Smooth muscle cell (in vitro differentiated cells): ENCODE measurements at regions not wholly inside any gene's neighbourhood (a gene's known extent, or its start where the extent isn't known, plus 50 kb on each side); places are given as distances from the start of the nearest gene placed in this dataset.

ENCODE experiments used
- DNase-seq: peaks from one replicate; lab custom pipeline; 2025; ENCODE audit not compliant: unreplicated experiment; lab: John Stamatoyannopoulos, UW
- H2AFZ ChIP-seq: fragments of 200-600 bp; sonication (generic); 2 replicates; pipeline ENCODE4 v1.6.0; 2016; ENCODE audit warnings: antibody characterized with exemption, low read depth, mild to moderate bottlenecking
- H3F3A ChIP-seq: fragments of 200-600 bp; sonication (generic); 2 replicates; pipeline ENCODE4 v1.6.0; 2017; ENCODE audit warnings: antibody characterized with exemption, low read depth
- H3K27ac ChIP-seq: fragments of 200-600 bp; sonication (generic); 2 replicates; pipeline ENCODE4 v1.5.1; 2016; ENCODE audit warnings: low read depth, mild to moderate bottlenecking
- H3K27me3 ChIP-seq: fragments of 200-600 bp; sonication (generic); 2 replicates; pipeline ENCODE4 v1.6.1; 2016; ENCODE audit warnings: low read depth, mild to moderate bottlenecking
- H3K36me3 ChIP-seq: fragments of 200-600 bp; sonication (generic); 2 replicates; pipeline ENCODE4 v1.5.1; 2016; ENCODE audit warnings: low read depth
- H3K4me1 ChIP-seq: fragments of 200-600 bp; sonication (generic); 2 replicates; pipeline ENCODE4 v1.5.1; 2016; ENCODE audit warnings: low read depth
- H3K4me2 ChIP-seq: fragments of 200-600 bp; sonication (generic); 2 replicates; pipeline ENCODE4 v1.6.0; 2016; ENCODE audit warnings: mild to moderate bottlenecking
- H3K4me3 ChIP-seq: fragments of 200-600 bp; sonication (generic); 2 replicates; pipeline ENCODE4 v1.5.1; 2016; ENCODE audit warnings: mild to moderate bottlenecking
- H3K79me2 ChIP-seq: fragments of 200-600 bp; sonication (generic); 2 replicates; pipeline ENCODE4 v1.6.0; 2016; ENCODE audit warnings: low read depth, mild to moderate bottlenecking
- H3K9ac ChIP-seq: fragments of 200-600 bp; sonication (generic); 2 replicates; pipeline ENCODE4 v1.6.0; 2016; ENCODE audit warnings: low read depth
- H3K9me3 ChIP-seq: fragments of 200-600 bp; sonication (generic); replicated peaks from 2 replicates; pipeline ENCODE4 v1.5.1; 2016; ENCODE audit warnings: low read depth
- H4K20me1 ChIP-seq: fragments of 200-600 bp; sonication (generic); 2 replicates; pipeline ENCODE4 v1.6.0; 2016; ENCODE audit warnings: low read depth
- CTCF ChIP-seq: fragments of 200-600 bp; sonication (generic); IDR thresholded peaks from 2 replicates; pipeline ENCODE4 v1.5.1; 2017; ENCODE audit warnings: borderline replicate concordance, mild to moderate bottlenecking, antibody characterized with exemption; ENCODE audit not compliant: insufficient read depth, poor library complexity, severe bottlenecking
- WGBS: methylation state at CpG from one replicate; pipeline ENCODE4 v1.1.7; 2016; ENCODE audit warnings: low lambda C conversion rate; 5-methylcytosine and 5-hydroxymethylcytosine counted together

GRCh38 chr4:10278071-10278470 lies 161.5 kb upstream of the WDR1 start:
- no peaks in the 10 kb centered on the region for H3K36me3 ChIP-seq
- no peaks in the 10 kb centered on the region for H3K79me2 ChIP-seq
- WGBS = 95% methylated on average over 5 of the region's 5 CpGs
- H3K4me2 ChIP-seq = no peak overlapping the region
- no peak overlapping the region for H3K4me3 ChIP-seq
- no peak for DNase-seq
- no peaks in the 10 kb centered on the region for H3K27me3 ChIP-seq
- no peaks in the 10 kb centered on the region for H4K20me1 ChIP-seq
- H3K9me3 ChIP-seq = no peaks in the 10 kb centered on the region
- H3K4me1 ChIP-seq = no peaks in the 10 kb centered on the region
- H3F3A ChIP-seq = no peaks in the 10 kb centered on the region
- H2AFZ ChIP-seq = no peak overlapping the region
- no peak overlapping the region for H3K9ac ChIP-seq
- no peak for TF ChIP-seq CTCF
- no peak overlapping the region for H3K27ac ChIP-seq

- H3K4me3 ChIP-seq = no peak overlapping the region
- no peaks in the 10 kb centered on the region for H3K27me3 ChIP-seq
- H3K4me1 ChIP-seq = no peaks in the 10 kb centered on the region
- no peaks in the 10 kb centered on the region for H3K9me3 ChIP-seq
- H3K27ac ChIP-seq = peak overlapping the region; percentile 13
- no peak overlapping the region for H2AFZ ChIP-seq
- no peaks in the 10 kb centered on the region for H3K79me2 ChIP-seq
- no peaks in the 10 kb centered on the region for H3F3A ChIP-seq
- H4K20me1 ChIP-seq = no peaks in the 10 kb centered on the region
- no peak overlapping the region for H3K9ac ChIP-seq
- no peak for TF ChIP-seq CTCF
- no peak overlapping the region for H3K4me2 ChIP-seq
- no peaks in the 10 kb centered on the region for H3K36me3 ChIP-seq
- 50% methylated on average over 4 of the region's 4 CpGs for WGBS
- DNase-seq = no peak
Measured at GRCh38 chr4:10276152-10276551, 159.6 kb upstream of the WDR1 start.

GRCh38 chr4:10275696-10276095 lies 159.1 kb upstream of the WDR1 start:
- Histone ChIP-seq H3K4me1 (no peaks in the 10 kb centered on the region), H3F3A (no peaks in the 10 kb centered on the region), H3K4me2 (no peak overlapping the region), H3K9me3 (no peaks in the 10 kb centered on the region), H3K4me3 (no peak overlapping the region), H4K20me1 (no peaks in the 10 kb centered on the region), H2AFZ (no peak overlapping the region), H3K79me2 (no peaks in the 10 kb centered on the region), H3K27ac (peak overlapping the region; percentile 13), H3K9ac (no peak overlapping the region), H3K36me3 (no peaks in the 10 kb centered on the region), H3K27me3 (no peaks in the 10 kb centered on the region)
- whole genome bisulfite sequencing = 92% methylated on average over 4 of the region's 4 CpGs
- DNase-seq = no peak
- no peak for TF ChIP-seq CTCF

- Histone ChIP-seq H4K20me1 (no peaks in the 10 kb centered on the region), H3K4me1 (no peaks in the 10 kb centered on the region), H3K79me2 (no peaks in the 10 kb centered on the region), H3K9ac (no peak overlapping the region), H3K9me3 (no peaks in the 10 kb centered on the region), H3K4me3 (no peak overlapping the region), H3K27ac (no peak overlapping the region), H3K36me3 (no peaks in the 10 kb centered on the region), H3F3A (no peaks in the 10 kb centered on the region), H3K4me2 (no peak overlapping the region), H2AFZ (no peak overlapping the region), H3K27me3 (no peaks in the 10 kb centered on the region)
- 81% methylated on average over 4 of the region's 4 CpGs for WGBS
- TF ChIP-seq CTCF = no peak
- no peak for DNase-seq
Measured at GRCh38 chr4:10273030-10273429, 156.4 kb upstream of the WDR1 start.
